BE2C (cell line): ENCODE measurements at regions not wholly inside any gene's neighbourhood (a gene's known extent, or its start where the extent isn't known, plus 50 kb on each side); places are given as distances from the start of the nearest gene placed in this dataset.

Experiments
- DNase-seq: peaks from one replicate; pipeline ENCODE4 v3.0.0-alpha.2; 2020
- H3K27me3 ChIP-seq: fragments of 250-450 bp; sonication (Bioruptor Pico); 2 replicates; pipeline ENCODE4 v1.5.1; 2020; ENCODE audit warnings: mild to moderate bottlenecking
- H3K36me3 ChIP-seq: fragments of 250-450 bp; sonication (Bioruptor Pico); 2 replicates; pipeline ENCODE4 v1.5.1; 2020; ENCODE audit warnings: mild to moderate bottlenecking
- H3K4me1 ChIP-seq: fragments of 250-450 bp; sonication (Bioruptor Pico); 2 replicates; pipeline ENCODE4 v1.5.1; 2020
- H3K4me3 ChIP-seq: 2 replicates; pipeline ENCODE4 v1.5.1; 2011; ENCODE audit warnings: low read depth, low read length
- H3K9me3 ChIP-seq: fragments of 250-450 bp; sonication (Bioruptor Pico); 2 replicates; pipeline ENCODE4 v1.5.1; 2020
- CTCF ChIP-seq: IDR thresholded peaks from 2 replicates; pipeline ENCODE4 v1.5.1; 2012; ENCODE audit warnings: mild to moderate bottlenecking, low read depth, low read length

- TF ChIP-seq CTCF = no peak
- H3K27me3 ChIP-seq = no peaks in the 10 kb centered on the region; the same call in 1 of the 2 replicates
- no peaks in the 10 kb centered on the region for H3K9me3 ChIP-seq
- no peak for DNase-seq
- H3K4me3 ChIP-seq = no peak overlapping the region
- no peaks in the 10 kb centered on the region for H3K36me3 ChIP-seq
- H3K4me1 ChIP-seq = no peaks in the 10 kb centered on the region
Measured at GRCh38 chr20:51202304-51202703, 179.4 kb upstream of the KCNG1 start.

- Histone ChIP-seq H3K36me3 (no peaks in the 10 kb centered on the region), H3K27me3 (no peaks in the 10 kb centered on the region; the same call in 1 of the 2 replicates), H3K9me3 (no peaks in the 10 kb centered on the region), H3K4me1 (no peaks in the 10 kb centered on the region), H3K4me3 (no peak overlapping the region)
- DNase-seq = no peak
- no peak for TF ChIP-seq CTCF
Measured at GRCh38 chr20:51199920-51200319, 177.0 kb upstream of the KCNG1 start.

GRCh38 chr20:51198876-51199523 is 176.1 kb upstream of the KCNG1 start:
- H3K27me3 ChIP-seq = no peaks in the 10 kb centered on the region
- no peak for DNase-seq
- no peak for TF ChIP-seq CTCF
- H3K4me3 ChIP-seq = no peak overlapping the region
- no peaks in the 10 kb centered on the region for H3K36me3 ChIP-seq
- H3K4me1 ChIP-seq = no peaks in the 10 kb centered on the region
- H3K9me3 ChIP-seq = no peaks in the 10 kb centered on the region

- H3K4me1 ChIP-seq = no peaks in the 10 kb centered on the region
- no peak for DNase-seq
- H3K36me3 ChIP-seq = no peaks in the 10 kb centered on the region
- no peaks in the 10 kb centered on the region for H3K9me3 ChIP-seq
- H3K4me3 ChIP-seq = no peak overlapping the region
- TF ChIP-seq CTCF = no peak
- no peaks in the 10 kb centered on the region for H3K27me3 ChIP-seq
Measured at GRCh38 chr20:51198238-51198637, 175.3 kb upstream of the KCNG1 start.

GRCh38 chr20:51196991-51197651 is 174.2 kb upstream of the KCNG1 start:
- Histone ChIP-seq H3K27me3 (no peaks in the 10 kb centered on the region), H3K36me3 (no peaks in the 10 kb centered on the region), H3K4me1 (no peaks in the 10 kb centered on the region), H3K9me3 (no peaks in the 10 kb centered on the region), H3K4me3 (no peak overlapping the region)
- no peak for TF ChIP-seq CTCF
- no peak for DNase-seq

GRCh38 chr20:51195990-51196389 is 173.1 kb upstream of the KCNG1 start:
- no peak for DNase-seq
- Histone ChIP-seq H3K36me3 (no peaks in the 10 kb centered on the region), H3K9me3 (no peaks in the 10 kb centered on the region), H3K27me3 (no peaks in the 10 kb centered on the region), H3K4me1 (no peaks in the 10 kb centered on the region), H3K4me3 (no peak overlapping the region)
- no peak for TF ChIP-seq CTCF
